ENCODE measurements at regions not wholly inside any gene's neighbourhood (a gene's known extent, or its start where the extent isn't known, plus 50 kb on each side); places are given as distances from the start of the nearest gene placed in this dataset.

- Histone ChIP-seq H3K4me3 (no peak overlapping the region), H3K27ac (no peak overlapping the region), H3K27me3 (ENCODE audit: insufficient read depth in 3 of 3, low read length in 2 of 3) (no peaks in the 10 kb centered on the region), H3K36me3 (ENCODE audit: insufficient read depth in 1 of 2, low read depth in 1 of 2) (no peaks in the 10 kb centered on the region), H3K9me3 (no peaks in the 10 kb centered on the region), H3K4me1 (no peaks in the 10 kb centered on the region)
- ATAC-seq (no peak), DNase-seq (no peak)
- no peak for TF ChIP-seq CTCF (IDR thresholded peaks at IDR 0.05)
- intact Hi-C loops (cut with DNase I) = no loop called here
- WGBS, 3 donors = 90 to 93% (median 91%) methylated on average over 2 of the region's 2 CpGs
These were observed 191.0 kb upstream of the BET1 start for GRCh38 chr7:94195201-94195600.

- DNase-seq (no peak), ATAC-seq (no peak)
- Histone ChIP-seq H3K4me3 (no peak overlapping the region), H3K27ac (no peak overlapping the region), H3K36me3 (ENCODE audit: insufficient read depth in 1 of 2, low read depth in 1 of 2) (no peaks in the 10 kb centered on the region), H3K4me1 (no peaks in the 10 kb centered on the region), H3K27me3 (ENCODE audit: insufficient read depth in 3 of 3, low read length in 2 of 3) (no peaks in the 10 kb centered on the region), H3K9me3 (no peaks in the 10 kb centered on the region)
- WGBS, 3 donors = 82 to 88% (median 85%) methylated on average over 1 of the region's 1 CpG
- no peak for TF ChIP-seq CTCF (IDR thresholded peaks at IDR 0.05)
- intact Hi-C loops (cut with DNase I) = no loop called here
These were observed 191.7 kb upstream of the BET1 start for GRCh38 chr7:94195813-94196212.

- Histone ChIP-seq H3K27ac (no peak overlapping the region), H3K4me1 (no peaks in the 10 kb centered on the region), H3K4me3 (no peak overlapping the region), H3K36me3 (ENCODE audit: insufficient read depth in 1 of 2, low read depth in 1 of 2) (no peaks in the 10 kb centered on the region), H3K27me3 (ENCODE audit: insufficient read depth in 3 of 3, low read length in 2 of 3) (no peaks in the 10 kb centered on the region), H3K9me3 (no peaks in the 10 kb centered on the region)
- 82 to 91% (median 86%) methylated on average over 2 of the region's 2 CpGs for WGBS, 3 donors
- intact Hi-C loops (cut with DNase I) = no loop called here
- DNase-seq (no peak), ATAC-seq (no peak)
- TF ChIP-seq CTCF (IDR thresholded peaks at IDR 0.05) = no peak
These were observed 189.2 kb upstream of the COL1A2 start for GRCh38 chr7:94205529-94205928.

GRCh38 chr7:94206295-94206694 lies 188.4 kb upstream of the COL1A2 start:
- Histone ChIP-seq H3K27me3 (ENCODE audit: insufficient read depth in 3 of 3, low read length in 2 of 3) (no peaks in the 10 kb centered on the region), H3K4me3 (no peak overlapping the region), H3K36me3 (ENCODE audit: insufficient read depth in 1 of 2, low read depth in 1 of 2) (no peaks in the 10 kb centered on the region), H3K4me1 (no peaks in the 10 kb centered on the region), H3K9me3 (no peaks in the 10 kb centered on the region), H3K27ac (no peak overlapping the region)
- ATAC-seq = no peak
- no peak for TF ChIP-seq CTCF (IDR thresholded peaks at IDR 0.05)
- intact Hi-C loops (cut with DNase I) = no loop called here
- no peak for DNase-seq
- 78 to 89% (median 85%) methylated on average over 2 of the region's 2 CpGs for WGBS, 3 donors

- no peak overlapping the region for H3K4me3 ChIP-seq
- no peaks in the 10 kb centered on the region for H3K4me1 ChIP-seq
- ATAC-seq (no peak), DNase-seq (no peak)
- intact Hi-C loops (cut with DNase I) = no loop called here
- no peaks in the 10 kb centered on the region for H3K27me3 ChIP-seq (ENCODE audit: insufficient read depth in 3 of 3, low read length in 2 of 3)
- TF ChIP-seq CTCF (IDR thresholded peaks at IDR 0.05) = no peak
- H3K9me3 ChIP-seq = no peaks in the 10 kb centered on the region
- no peak overlapping the region for H3K27ac ChIP-seq
- WGBS, 3 donors = 85 to 97% (median 91%) methylated on average over 1 of the region's 1 CpG
- no peaks in the 10 kb centered on the region for H3K36me3 ChIP-seq (ENCODE audit: insufficient read depth in 1 of 2, low read depth in 1 of 2)
These were observed 182.5 kb upstream of the COL1A2 start for GRCh38 chr7:94212160-94212559.

Measured in psoas muscle (tissue), 7 donors.